DMS79 treated with DMSO at 0.1 percent for 48 hours (cell line): ENCODE measurements at regions not wholly inside any gene's neighbourhood (a gene's known extent, or its start where the extent isn't known, plus 50 kb on each side); places are given as distances from the start of the nearest gene placed in this dataset.
"Not testable (repeated sequence)": the region's sequence is repeated elsewhere in the genome, so short reads cannot be mapped to it uniquely, and the experiment has no call there.

ENCODE experiments used
- DNase-seq: peaks from one replicate; lab custom pipeline; 2025; lab: John Stamatoyannopoulos, UW

DNA sequence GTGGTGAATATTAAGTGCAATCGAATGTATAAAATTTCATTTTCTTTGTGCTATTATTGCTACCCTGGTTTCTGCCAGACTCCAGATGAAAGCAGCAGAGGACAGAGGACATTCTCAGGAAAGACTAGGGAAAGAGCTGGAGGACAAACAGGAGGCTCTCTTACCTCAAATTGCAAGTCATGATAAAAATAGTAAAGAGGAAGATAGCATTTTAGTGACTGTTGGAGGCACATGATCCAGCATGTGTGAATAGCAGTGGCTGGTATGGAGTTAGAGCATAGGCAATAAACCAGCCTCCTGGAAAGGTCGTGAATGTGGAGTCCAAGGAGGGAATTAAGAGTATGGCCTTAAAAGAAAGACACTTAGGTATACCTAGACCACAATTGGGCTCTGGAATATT, 1040.0 kb downstream of the STPG2 start:
- DNase-seq: no peak

DNA sequence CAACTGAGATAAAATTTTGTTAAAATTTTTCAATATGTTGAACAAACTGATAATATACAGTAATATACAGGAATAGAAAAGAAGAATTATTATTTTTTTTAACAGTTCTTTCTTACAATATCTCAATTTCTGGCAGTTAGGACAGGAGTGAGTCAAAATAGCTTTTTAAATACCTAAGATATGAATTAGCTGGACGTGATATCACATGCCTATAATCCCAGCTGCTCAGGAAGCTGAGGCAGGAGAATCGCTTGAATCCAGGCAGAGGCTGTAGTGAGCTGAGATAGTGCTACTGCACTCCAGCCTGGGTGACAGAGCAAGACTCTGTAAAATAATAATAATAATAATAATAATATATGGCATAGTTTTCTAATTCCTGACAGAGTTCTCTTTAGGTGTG, 1039.3 kb downstream of the STPG2 start:
- no peak for DNase-seq

DNA sequence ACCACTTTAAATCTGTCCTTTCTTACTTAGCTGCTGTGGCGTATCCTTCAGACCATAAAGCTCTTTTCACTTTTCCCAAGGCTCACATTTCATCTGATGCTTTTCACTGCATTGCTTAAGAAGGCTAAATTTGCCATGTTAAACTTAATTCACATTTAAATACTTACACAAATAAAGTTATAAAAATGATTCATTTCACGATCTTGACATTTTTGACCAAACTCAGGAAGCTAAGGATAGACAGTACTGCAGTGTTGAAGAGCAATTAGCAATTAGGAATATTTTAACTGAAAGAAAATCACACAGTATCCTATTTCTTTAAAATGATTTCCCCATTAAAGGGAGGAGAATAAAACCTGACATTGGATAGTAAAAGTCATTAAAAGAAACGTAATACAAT, 1038.6 kb downstream of the STPG2 start:
- DNase-seq: no peak

DNA sequence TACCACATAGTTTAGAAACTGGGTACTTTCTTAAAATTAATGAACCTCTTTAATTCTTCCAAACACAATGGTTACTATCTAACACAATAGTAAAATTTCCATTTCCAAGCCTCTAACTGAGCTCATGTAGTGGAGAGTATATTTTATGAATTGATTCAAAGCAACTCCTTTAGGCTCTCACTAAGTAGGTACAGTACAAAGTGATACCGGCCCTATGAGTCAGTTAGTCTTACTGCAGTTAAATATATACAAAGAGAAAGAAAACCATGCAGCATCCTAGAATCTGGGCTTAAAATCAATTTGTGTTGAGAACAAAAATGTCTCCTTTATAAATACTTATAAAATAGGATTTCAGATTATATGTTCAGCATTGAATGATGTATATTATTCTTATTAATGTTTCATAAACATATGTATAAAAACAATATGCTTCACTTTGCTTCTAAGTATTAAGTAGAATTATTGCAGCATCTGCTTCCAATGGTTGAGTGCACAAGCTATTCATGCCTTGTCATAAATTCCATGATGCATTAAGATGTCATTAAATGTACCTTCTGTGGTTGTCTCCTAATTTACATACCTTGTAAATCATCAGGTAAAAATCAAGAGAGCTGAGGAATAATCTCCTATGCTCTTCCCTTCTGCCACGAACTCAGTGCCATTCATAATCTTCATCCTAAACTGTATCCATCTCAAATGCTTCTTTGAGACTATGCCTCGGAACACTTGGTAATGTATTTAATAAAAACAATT, 1037.8 kb downstream of the STPG2 start:
- DNase-seq: no peak

DNA sequence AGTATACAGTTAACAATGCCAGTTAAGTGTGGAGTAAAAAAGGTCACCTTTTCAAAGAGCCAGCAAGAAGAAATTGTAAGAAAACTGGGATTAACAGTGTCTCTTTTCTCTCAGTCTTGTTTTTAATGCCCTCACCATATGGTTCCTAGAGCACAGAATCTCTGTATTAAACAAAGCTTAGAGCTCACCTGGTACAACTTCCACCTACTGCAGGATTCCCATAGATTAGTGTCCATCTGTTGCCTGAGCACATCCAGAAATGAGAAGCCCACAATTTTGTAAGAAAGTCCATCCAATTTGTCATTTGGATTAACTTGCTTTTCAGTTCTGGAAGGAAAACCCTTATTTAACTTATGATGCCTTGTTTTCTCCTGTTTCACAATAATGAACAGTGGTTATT, 1037.1 kb downstream of the STPG2 start:
- no peak for DNase-seq

DNA sequence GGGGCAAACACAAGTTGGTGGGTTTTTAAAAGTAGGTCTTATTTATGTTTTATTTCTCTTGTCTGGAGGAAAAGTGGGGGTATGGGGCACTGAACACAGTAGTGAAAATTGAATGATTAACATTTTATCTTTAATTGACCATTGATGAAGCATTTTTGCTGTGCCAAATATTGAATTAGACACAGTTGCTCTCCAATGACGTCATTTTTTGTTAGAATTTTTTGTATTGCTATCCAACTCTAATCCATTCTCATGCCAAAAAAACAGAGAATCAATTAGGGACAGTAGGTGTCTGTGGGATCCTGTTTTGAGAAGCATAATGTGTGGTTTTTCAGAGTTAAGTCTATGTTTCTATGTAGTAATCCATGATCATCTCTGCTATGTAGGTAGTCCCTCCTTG, 1032.8 kb downstream of the STPG2 start:
- DNase-seq: no peak

DNA sequence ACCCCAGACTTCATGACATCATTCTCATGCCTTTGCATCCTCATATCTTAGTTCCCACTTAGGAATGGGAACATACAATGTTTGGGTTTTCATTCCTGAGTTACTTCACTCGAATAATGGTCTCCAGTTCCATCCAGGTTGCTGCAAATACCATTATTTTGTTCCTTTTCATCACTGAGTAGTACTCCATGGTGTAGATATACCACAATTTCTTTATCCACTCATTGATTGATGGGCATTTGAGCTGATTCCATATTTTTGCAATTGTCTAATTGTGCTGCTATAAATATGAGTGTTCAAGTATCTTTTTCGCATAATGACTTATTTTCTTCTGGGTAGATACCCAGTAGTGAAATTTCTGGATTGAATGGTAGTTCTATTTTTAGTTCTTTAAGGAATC, 1026.8 kb downstream of the STPG2 start:
- no peak for DNase-seq

DNA sequence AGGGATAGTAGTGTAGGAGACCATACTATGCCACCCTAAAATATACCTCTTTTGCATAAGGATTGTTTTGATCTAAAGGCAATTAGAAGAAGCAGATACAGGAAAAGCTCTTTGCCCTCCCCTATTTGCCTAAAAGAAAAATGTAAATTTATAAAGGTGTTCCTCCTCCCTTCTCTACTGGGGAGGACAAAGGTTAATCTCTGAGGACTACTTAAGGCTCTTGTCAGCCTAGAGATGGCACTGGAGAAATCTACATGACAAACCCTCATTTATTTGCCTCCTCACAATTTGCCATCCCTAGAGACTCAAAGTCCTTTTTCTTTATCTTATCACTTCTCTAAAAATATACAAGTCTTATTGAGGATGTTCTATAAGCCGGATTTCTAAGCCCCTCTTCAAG, 1021.8 kb downstream of the STPG2 start:
- DNase-seq: no peak

DNA sequence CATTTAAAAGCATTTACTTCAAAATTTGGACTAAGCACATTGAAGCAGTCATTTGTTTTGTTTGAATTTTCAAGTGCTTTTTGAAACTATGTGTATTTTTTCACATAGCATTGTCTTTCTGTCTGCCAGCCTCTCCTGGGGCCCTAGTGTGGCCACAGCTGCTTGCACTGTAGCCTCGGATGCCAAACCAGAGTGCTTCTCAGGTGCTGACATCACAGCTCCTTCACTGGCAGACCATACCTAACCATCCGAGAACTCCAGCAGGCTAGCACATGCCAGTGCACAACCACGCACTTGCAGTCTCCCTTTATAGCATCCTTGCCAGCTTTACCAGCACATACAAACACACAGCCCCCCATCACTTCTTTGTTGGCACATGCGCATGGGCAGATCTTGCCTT, 1019.7 kb downstream of the STPG2 start:
- DNase-seq: peak; percentile 0

DNA sequence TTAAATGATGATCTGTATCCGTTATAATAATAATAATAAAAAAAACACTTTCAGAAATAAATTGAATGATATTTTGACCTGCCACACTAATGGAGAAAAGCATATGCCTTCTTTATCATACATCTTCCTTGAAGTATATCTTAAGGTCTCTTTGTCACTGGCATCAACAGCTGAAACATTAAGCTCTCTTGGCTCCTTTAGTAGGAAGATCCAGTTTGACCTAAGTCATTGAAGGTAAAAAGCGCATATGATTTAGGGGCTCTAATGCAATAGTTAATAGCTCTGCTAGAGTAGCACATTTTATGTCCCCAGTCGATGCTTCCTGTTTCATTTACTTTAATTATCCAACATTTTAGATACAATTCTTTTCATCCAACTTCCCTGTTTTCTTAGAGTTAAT, 1010.8 kb downstream of the STPG2 start:
- DNase-seq: no peak

DNA sequence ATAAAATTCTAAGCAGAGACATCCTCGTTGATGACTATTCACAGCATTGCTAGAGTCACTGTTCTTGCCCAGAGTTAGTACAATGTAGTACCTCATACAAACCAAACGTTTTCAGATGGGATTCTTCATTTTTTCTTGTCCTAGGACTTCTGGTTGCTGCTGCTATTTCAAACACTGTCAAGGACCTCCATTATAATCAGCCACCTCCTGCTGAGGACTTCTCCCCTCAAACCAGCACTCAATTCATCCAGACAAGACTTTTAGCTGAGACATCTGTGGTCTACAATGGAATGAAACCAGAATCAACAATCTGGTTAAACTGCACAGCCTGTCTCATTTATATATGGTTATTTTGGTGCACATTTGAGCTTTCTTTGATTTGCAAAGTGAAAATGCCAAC, 1008.8 kb downstream of the STPG2 start:
- no peak for DNase-seq

DNA sequence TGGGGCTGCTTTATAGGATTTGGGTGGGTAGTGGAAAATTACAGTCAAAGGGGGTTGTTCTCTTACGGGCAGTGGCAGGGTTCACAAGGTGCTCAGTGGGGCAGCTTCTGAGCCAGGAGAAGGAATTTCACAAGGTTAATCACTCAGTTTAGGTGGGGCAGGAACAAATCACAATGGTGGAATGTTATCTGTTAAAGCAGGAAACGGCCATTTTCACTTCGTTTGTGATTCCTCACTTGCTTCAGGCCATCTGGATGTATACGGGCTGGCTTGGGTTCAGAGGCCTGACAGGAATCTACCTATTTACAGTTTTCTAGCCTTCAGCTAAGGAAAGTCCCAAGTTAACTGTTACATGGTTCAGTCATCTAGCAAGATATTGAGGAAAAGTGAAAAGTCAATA, 1003.5 kb downstream of the STPG2 start:
- no peak for DNase-seq

DNA sequence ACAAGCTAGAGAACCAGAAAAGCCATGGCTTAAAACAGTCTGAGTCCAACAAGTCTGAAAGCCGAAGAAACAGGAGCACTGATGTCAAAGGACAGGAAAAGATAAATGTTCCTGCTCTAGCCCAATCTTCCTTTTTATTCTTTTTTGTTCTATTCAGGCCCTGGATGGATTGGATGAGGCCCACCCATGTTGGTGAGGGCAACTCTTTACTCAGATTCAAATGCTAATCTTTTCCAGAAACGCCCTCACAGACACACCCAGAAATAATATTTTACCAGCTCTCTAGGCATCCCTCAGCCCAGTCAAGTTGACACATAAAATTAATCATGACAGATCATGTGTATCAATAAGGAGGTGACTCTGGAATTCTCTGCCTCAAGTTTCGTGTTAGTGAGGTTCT, 1002.7 kb downstream of the STPG2 start:
- no peak for DNase-seq

DNA sequence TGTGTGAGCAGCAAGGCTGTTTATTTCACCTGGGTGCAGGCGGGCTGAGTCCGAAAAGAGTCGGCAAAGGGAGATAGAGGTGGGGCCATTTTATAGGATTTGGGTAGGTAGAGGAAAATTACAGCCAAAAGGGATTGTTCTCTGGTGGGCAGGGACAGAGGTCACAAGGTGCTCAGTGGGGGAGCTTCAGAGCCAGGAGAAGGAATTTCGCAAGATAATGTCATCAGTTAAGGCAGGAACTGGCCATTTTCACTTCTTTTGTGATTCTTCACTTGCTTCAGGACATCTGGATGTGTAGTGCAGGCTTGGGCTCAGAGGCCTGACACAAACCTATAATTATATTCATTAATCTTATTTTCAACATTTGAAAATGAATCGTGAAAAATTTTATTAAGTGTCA, 1001.9 kb downstream of the STPG2 start:
- not testable (repeated sequence) for DNase-seq

DNA sequence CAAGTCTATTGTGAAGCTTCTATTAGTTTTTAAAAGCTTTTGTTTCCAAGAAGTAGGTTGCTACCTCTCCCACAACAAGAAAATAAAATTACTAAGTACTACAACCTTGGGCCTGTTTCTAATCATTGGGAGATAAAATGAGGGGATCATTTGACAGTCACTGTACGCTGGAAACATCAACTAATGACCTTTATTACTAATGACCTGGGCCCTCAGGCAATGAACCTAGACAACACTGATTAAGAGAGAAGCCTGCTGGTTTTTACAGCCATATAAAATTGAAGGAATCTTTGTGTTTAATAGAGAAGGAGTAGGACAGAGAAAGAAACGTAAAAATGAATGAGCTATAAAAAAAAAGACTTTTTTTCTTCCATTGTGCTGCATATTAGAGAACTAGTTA, 1000.9 kb downstream of the STPG2 start:
- DNase-seq: no peak

DNA sequence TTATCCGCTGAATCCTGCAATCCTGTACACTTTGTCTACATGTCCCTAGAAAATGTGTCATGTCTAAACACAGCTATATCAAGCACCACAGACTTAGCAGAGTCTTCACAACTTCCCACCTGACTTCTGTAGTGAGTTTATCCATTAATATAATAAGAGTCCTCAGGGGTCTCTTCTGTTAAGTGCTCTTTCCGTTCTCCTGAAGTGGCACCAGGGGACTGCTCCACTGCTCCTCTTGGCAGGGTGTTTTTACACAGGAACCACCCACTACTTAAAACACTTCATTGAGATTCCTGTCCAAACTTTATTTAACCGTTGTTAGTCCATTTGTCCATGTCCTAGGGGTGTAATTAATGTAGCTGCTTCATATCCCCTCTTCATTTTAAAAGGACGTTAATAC, 1000.4 kb downstream of the STPG2 start:
- peak; percentile 71 for DNase-seq

DNA sequence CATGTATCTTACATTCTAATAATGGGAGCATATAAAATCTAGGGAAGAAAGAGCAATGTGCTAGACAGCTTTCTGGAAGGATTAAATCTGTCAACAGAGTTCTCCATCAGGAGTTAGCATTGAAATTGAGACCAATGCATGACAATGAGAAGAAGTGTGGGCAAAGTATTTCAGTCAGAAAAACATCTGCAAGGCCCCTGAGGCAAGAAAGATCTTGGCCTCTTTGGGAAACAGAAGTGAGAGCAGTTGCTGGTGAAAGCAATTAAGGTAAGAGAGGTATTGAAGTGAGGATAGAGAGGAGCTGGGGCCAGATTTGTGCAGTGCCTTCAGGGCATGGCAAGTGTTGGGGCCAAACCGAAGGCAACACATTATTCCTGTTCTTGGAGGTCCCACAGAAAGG, 999.1 kb downstream of the STPG2 start:
- peak; percentile 35 for DNase-seq

DNA sequence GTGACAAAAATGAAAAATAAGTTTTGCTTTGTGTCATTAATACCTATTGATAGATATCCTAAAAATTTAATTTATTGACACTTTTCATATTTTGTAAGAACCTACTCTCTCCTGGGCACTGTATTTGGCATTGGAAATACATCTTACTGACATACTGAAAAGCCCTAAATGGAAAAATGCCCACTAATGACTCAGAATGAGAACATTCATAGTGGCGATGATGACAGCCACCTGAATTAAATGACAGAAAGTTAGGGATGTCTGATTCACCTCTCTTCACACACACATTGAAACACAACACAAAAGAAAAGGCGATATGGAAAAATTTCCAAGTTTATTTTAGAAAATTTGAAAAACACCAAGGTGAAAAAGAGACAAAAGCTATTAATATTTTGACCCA, 992.3 kb downstream of the STPG2 start:
- no peak for DNase-seq

DNA sequence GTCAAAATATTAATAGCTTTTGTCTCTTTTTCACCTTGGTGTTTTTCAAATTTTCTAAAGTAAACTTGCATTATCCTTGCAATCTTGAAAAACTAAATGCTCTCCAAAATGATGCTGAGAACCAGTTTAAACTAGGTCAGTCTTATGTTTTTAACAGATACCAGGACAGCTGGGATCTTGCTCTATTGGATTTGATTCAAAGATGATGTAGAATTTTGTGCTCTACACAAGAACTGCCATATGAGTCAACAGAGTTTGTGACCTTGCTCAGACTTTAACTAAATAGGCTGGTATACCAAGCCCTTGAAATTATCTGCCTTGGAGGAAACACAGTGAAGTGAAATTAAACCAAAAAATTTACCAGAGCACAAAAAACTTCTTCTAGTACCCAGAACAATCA, 991.1 kb downstream of the STPG2 start:
- no peak for DNase-seq

DNA sequence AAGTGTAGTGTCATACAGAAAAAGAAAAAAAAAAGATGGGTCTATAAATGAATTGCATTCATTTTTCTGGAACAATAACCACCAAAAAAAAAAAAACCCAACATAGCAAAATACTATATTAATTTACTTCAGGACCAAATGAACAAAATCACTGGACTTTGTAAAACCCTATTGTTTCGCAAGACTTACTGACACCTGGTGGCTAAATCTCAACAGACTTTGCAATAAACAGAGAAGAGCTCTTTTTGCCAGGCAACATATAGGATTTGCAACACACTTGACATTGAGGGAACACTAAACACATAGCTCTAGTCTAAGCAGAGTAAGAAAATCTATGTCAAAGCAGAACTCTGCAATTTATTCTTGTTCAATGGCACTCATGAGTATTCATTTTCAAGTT, 990.2 kb downstream of the STPG2 start:
- DNase-seq: no peak

DNA sequence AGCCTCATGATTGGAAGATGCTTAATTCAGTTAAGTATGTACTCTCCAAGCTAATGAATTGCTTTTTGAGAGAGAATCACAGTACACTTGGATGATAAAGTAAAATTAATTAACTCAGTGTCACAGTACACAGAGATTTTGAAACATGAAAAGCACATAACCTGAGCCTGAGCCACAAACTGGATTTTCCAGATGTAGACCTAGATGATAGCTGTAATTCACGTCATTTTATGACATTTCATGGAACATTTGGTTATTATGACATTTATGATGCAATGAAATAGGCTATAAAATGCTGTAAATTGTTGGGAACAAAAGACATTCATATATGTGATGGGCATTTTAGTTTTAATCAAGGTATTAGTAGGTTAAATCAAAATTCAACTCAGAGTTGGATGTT, 983.7 kb downstream of the STPG2 start:
- DNase-seq: no peak

DNA sequence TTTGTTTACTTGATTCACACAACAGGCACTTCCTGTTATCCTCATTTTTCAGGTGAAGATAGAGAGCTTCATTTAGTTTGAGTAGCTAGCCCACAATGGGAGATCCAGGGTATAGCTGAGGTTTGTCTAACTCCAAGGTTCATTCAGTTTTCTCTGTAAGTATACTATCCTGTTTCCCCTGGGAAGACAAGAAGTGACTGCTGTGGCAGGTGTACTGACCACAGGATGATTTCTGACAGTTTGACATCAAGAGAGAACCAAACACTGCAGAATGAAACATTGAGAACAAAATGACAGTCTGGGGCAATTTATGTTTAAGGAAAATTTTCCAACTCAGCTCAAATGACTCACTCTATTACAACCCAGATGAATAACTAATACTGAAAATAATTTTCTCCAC, 958.0 kb downstream of the STPG2 start:
- no peak for DNase-seq

DNA sequence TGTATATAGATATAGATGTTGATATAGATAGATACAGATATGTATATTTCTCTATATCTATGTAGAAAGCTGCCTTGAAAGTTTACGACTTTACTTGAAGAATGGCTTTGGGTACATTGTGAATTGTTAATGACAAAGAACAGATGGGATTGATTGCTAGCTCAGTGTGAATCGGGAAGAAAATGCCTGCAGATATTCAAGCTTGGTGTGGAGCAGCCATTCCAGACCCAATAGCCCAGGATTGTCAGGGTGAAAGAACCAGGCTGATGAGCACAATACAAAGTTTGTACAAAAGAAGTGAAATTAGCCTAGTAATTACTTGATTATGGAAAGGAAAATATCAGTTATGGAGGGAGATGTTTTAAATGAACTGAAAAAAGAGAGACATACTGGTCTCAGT, 946.2 kb downstream of the STPG2 start:
- DNase-seq: no peak

DNA sequence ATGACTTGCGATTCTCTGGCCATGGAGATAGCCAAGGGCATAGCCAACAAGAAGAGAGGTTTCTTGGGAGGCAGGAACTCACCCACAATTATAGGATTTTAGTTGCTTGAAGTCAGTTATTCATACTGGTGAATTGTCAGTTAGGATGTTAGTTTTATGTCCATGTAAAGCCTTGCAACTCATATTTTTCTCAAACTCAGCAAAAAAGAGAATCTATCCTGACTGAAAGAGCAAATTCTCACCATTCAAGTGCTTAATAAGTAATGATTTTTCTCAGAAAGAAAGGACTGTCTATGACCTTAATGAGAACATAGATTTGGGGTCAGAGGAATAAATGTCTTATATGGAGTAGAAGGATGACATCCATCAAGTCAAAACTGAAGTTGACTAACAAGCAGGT, 934.5 kb downstream of the STPG2 start:
- no peak for DNase-seq
